Uterus (tissue), 2 donors: ENCODE measurements at regions not wholly inside any gene's neighbourhood (a gene's known extent, or its start where the extent isn't known, plus 50 kb on each side); places are given as distances from the start of the nearest gene placed in this dataset.

ENCODE experiments used
- POLR2A ChIP-seq, 2 donors: fragments of 450-650 bp; IDR thresholded peaks; one replicate each; pipeline ENCODE4 v1.6.1; 2016; ENCODE audit warnings: antibody characterized with exemption in 2 of 2, mild to moderate bottlenecking in 1 of 2, moderate library complexity in 1 of 2
- TF ChIP-seq, protein P1 (sequence below), 4 experiments: fragments of 200-600 bp in 2 of 4; fragments of 450-650 bp in 2 of 4; sonication (generic) in 2 of 4; IDR thresholded peaks; one replicate each; pipeline ENCODE4 v1.5.1; 2016 to 2019; ENCODE audit warnings: antibody characterized with exemption in 4 of 4, mild to moderate bottlenecking in 2 of 4, moderate library complexity in 1 of 4

GRCh38 chr7:106337754-106338153 lies 53.0 kb upstream of the NAMPT start:
- TF ChIP-seq, protein P1, sequence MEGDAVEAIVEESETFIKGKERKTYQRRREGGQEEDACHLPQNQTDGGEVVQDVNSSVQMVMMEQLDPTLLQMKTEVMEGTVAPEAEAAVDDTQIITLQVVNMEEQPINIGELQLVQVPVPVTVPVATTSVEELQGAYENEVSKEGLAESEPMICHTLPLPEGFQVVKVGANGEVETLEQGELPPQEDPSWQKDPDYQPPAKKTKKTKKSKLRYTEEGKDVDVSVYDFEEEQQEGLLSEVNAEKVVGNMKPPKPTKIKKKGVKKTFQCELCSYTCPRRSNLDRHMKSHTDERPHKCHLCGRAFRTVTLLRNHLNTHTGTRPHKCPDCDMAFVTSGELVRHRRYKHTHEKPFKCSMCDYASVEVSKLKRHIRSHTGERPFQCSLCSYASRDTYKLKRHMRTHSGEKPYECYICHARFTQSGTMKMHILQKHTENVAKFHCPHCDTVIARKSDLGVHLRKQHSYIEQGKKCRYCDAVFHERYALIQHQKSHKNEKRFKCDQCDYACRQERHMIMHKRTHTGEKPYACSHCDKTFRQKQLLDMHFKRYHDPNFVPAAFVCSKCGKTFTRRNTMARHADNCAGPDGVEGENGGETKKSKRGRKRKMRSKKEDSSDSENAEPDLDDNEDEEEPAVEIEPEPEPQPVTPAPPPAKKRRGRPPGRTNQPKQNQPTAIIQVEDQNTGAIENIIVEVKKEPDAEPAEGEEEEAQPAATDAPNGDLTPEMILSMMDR (IDR thresholded peaks at IDR 0.05) = no peak
- TF ChIP-seq POLR2A (IDR thresholded peaks at IDR 0.05) = no peak
